HG02610 (cell line): ENCODE measurements at regions not wholly inside any gene's neighbourhood (a gene's known extent, or its start where the extent isn't known, plus 50 kb on each side); places are given as distances from the start of the nearest gene placed in this dataset.
"Not testable (repeated sequence)": the region's sequence is repeated elsewhere in the genome, so short reads cannot be mapped to it uniquely, and the experiment has no call there.

Source experiments
- ATAC-seq: cut with Tn5 transposase; IDR thresholded peaks from one replicate; pipeline ENCODE4 v1.9.1; 2021; ENCODE audit warnings: mild to moderate bottlenecking, moderate library complexity; ENCODE audit not compliant: unreplicated experiment

GRCh38 chr14:25699981-25700380 lies 650.0 kb upstream of the STXBP6 start:
- ATAC-seq, result no peak

GRCh38 chr14:25698111-25698510 lies 648.2 kb upstream of the STXBP6 start:
- ATAC-seq, result no peak

GRCh38 chr14:25696176-25696575 lies 646.2 kb upstream of the STXBP6 start:
- ATAC-seq, result no peak

- no peak for ATAC-seq
These were observed 635.1 kb upstream of the STXBP6 start for GRCh38 chr14:25685004-25685403.

GRCh38 chr14:25680934-25681333 lies 631.0 kb upstream of the STXBP6 start:
- no peak for ATAC-seq

GRCh38 chr14:25680511-25680910 lies 630.6 kb upstream of the STXBP6 start:
- not testable (repeated sequence) for ATAC-seq

GRCh38 chr14:25677111-25677510 lies 627.2 kb upstream of the STXBP6 start:
- ATAC-seq, result no peak

GRCh38 chr14:25667387-25667786 lies 617.4 kb upstream of the STXBP6 start:
- ATAC-seq, result no peak

- ATAC-seq, result no peak
These were observed 616.9 kb upstream of the STXBP6 start for GRCh38 chr14:25666877-25667276.

GRCh38 chr14:25658988-25659387 lies 609.0 kb upstream of the STXBP6 start:
- no peak for ATAC-seq

- no peak for ATAC-seq
These were observed 580.5 kb upstream of the STXBP6 start for GRCh38 chr14:25630447-25630846.

- ATAC-seq, result no peak
These were observed 579.0 kb upstream of the STXBP6 start for GRCh38 chr14:25628978-25629377.

GRCh38 chr14:25628390-25628789 lies 578.4 kb upstream of the STXBP6 start:
- ATAC-seq, result no peak

- no peak for ATAC-seq
These were observed 577.0 kb upstream of the STXBP6 start for GRCh38 chr14:25626986-25627385.

- ATAC-seq, result no peak
These were observed 572.8 kb upstream of the STXBP6 start for GRCh38 chr14:25622763-25623162.

GRCh38 chr14:25620515-25620914 lies 570.6 kb upstream of the STXBP6 start:
- ATAC-seq, result no peak

GRCh38 chr14:25615174-25615573 lies 565.2 kb upstream of the STXBP6 start:
- no peak for ATAC-seq

- ATAC-seq, result no peak
These were observed 557.2 kb upstream of the STXBP6 start for GRCh38 chr14:25607192-25607591.

- no peak for ATAC-seq
These were observed 552.2 kb upstream of the STXBP6 start for GRCh38 chr14:25602106-25602505.

- no peak for ATAC-seq
These were observed 538.8 kb upstream of the STXBP6 start for GRCh38 chr14:25588751-25589150.

- ATAC-seq, result no peak
These were observed 524.8 kb upstream of the STXBP6 start for GRCh38 chr14:25574628-25575325.

GRCh38 chr14:25570483-25570882 lies 520.5 kb upstream of the STXBP6 start:
- no peak for ATAC-seq

- ATAC-seq, result no peak
These were observed 507.5 kb upstream of the STXBP6 start for GRCh38 chr14:25557466-25557865.
